Vagina (tissue), 2 donors: ENCODE measurements at regions not wholly inside any gene's neighbourhood (a gene's known extent, or its start where the extent isn't known, plus 50 kb on each side); places are given as distances from the start of the nearest gene placed in this dataset.

Experiments
- POLR2A ChIP-seq, 2 donors: fragments of 450-650 bp; IDR thresholded peaks; one replicate each; pipeline ENCODE4 v1.6.1; 2017; ENCODE audit warnings: antibody characterized with exemption in 2 of 2, mild to moderate bottlenecking in 2 of 2, moderate library complexity in 2 of 2
- POLR2AphosphoS5 ChIP-seq, 2 donors: sonication (generic); formaldehyde crosslinking; IDR thresholded peaks; one replicate each; pipeline ENCODE4 v1.9.0; 2017; ENCODE audit warnings: antibody characterized with exemption in 2 of 2, mild to moderate bottlenecking in 2 of 2, low read depth in 1 of 2; ENCODE audit not compliant: insufficient read depth in 1 of 2
- TF ChIP-seq, protein P1 (sequence below), 3 experiments: fragments of 450-650 bp in 2 of 3; fragments of 200-600 bp in 1 of 3; sonication (generic) in 1 of 3; IDR thresholded peaks; one replicate each; pipeline ENCODE4 v1.5.1; 2017 to 2019; ENCODE audit warnings: antibody characterized with exemption in 3 of 3, mild to moderate bottlenecking in 2 of 3, moderate library complexity in 2 of 3

DNA sequence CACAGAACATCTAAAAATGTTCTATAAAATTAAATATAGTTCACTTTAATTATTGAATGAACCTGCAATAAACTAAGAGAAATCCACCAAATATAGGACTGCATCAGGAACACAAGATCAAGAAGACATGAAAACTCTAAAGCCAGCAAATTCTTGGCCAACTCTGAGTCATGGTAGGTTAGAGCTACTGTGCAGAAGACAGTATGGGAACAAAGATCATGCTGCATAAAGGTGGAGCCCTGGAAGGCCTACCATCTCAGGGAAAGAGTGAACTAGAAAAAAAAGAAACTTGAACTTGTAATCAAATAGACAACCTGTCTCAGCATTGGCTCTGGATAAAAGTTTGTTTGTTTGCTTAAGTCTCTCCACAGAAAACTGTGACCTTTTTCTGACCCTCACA is 66.9 kb upstream of the CNOT2 start:
- no peak for TF ChIP-seq POLR2AphosphoS5 (IDR thresholded peaks at IDR 0.05; ENCODE audit: insufficient read depth in 1 of 2, low read depth in 1 of 2)
- TF ChIP-seq, protein P1, sequence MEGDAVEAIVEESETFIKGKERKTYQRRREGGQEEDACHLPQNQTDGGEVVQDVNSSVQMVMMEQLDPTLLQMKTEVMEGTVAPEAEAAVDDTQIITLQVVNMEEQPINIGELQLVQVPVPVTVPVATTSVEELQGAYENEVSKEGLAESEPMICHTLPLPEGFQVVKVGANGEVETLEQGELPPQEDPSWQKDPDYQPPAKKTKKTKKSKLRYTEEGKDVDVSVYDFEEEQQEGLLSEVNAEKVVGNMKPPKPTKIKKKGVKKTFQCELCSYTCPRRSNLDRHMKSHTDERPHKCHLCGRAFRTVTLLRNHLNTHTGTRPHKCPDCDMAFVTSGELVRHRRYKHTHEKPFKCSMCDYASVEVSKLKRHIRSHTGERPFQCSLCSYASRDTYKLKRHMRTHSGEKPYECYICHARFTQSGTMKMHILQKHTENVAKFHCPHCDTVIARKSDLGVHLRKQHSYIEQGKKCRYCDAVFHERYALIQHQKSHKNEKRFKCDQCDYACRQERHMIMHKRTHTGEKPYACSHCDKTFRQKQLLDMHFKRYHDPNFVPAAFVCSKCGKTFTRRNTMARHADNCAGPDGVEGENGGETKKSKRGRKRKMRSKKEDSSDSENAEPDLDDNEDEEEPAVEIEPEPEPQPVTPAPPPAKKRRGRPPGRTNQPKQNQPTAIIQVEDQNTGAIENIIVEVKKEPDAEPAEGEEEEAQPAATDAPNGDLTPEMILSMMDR (IDR thresholded peaks at IDR 0.05) = no peak
- no peak for TF ChIP-seq POLR2A (IDR thresholded peaks at IDR 0.05)
